ENCODE measurements at regions not wholly inside any gene's neighbourhood (a gene's known extent, or its start where the extent isn't known, plus 50 kb on each side); places are given as distances from the start of the nearest gene placed in this dataset.

- H3K27ac ChIP-seq (ENCODE audit: low read depth, low read length, poor library complexity, severe bottlenecking) = no peak overlapping the region
- no peaks in the 10 kb centered on the region for H3K9me3 ChIP-seq (ENCODE audit: low read depth, low read length, poor library complexity, severe bottlenecking)
- ChIA-PET POLR2A (ENCODE audit: low non-redundant PET) (no interaction called here), CTCF (no interaction called here)
- no peaks in the 10 kb centered on the region for H3K4me1 ChIP-seq (ENCODE audit: insufficient read depth, low read length, poor library complexity, severe bottlenecking)
- BruUV-seq (replicated peaks) = no TSS peak
- no peaks in the 10 kb centered on the region for H3K36me3 ChIP-seq (ENCODE audit: insufficient read depth, low read length, poor library complexity, severe bottlenecking)
- H3K4me3 ChIP-seq (ENCODE audit: low read depth, low read length, poor library complexity, severe bottlenecking) = no peak overlapping the region
- DNase-seq (ENCODE audit: low spot score) = no peak
- H3K27me3 ChIP-seq (replicated peaks; ENCODE audit: insufficient read depth, low read depth, low read length, poor library complexity) = peaks cover 34% of the 10 kb centered on the region
- intact Hi-C loops (cut with micrococcal nuclease; ENCODE audit: unreplicated experiment) = no loop called here
- TF ChIP-seq CTCF (conservative IDR thresholded peaks at IDR 0.05; ENCODE audit: low read depth, low read length) = no peak
- no peak for TF ChIP-seq EZH2 (IDR thresholded peaks at IDR 0.05; ENCODE audit: borderline replicate concordance, low read depth, low read length, poor library complexity, severe bottlenecking)
Observed at GRCh38 chr2:120590841-120591240, 144.8 kb upstream of the GLI2 start.

DNA sequence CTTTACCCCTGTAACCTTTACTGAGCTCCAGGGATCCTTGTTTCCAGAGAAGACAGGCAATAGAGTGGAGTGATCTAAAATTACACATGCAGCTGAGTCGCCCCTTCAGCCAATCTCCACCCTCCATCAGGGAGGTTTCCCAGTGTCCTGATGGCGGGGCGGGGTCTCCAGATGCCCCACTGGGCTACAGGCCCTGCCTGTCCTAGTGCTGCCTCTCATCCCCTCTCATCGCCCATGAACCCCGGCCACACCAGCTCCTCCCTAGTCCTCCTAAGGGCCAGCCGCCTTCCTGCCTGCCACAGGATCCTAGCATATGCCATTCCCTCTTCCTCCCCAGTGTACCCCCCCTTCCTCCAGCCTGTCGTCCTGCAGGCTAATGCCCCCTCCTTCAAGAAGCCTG is 144.1 kb upstream of the GLI2 start:
- H3K36me3 ChIP-seq (ENCODE audit: insufficient read depth, low read length, poor library complexity, severe bottlenecking) = no peaks in the 10 kb centered on the region
- intact Hi-C loops (cut with micrococcal nuclease; ENCODE audit: unreplicated experiment) = no loop called here
- CTCF ChIA-PET = no interaction called here
- H3K4me1 ChIP-seq (ENCODE audit: insufficient read depth, low read length, poor library complexity, severe bottlenecking) = no peaks in the 10 kb centered on the region
- H3K27me3 ChIP-seq (replicated peaks; ENCODE audit: insufficient read depth, low read depth, low read length, poor library complexity) = peaks cover 29% of the 10 kb centered on the region
- TF ChIP-seq CTCF (conservative IDR thresholded peaks at IDR 0.05; ENCODE audit: low read depth, low read length) (no peak), EZH2 (IDR thresholded peaks at IDR 0.05; ENCODE audit: borderline replicate concordance, low read depth, low read length, poor library complexity, severe bottlenecking) (no peak)
- H3K9me3 ChIP-seq (ENCODE audit: low read depth, low read length, poor library complexity, severe bottlenecking) = no peaks in the 10 kb centered on the region
- BruUV-seq (replicated peaks) = no TSS peak
- H3K4me3 ChIP-seq (ENCODE audit: low read depth, low read length, poor library complexity, severe bottlenecking) = no peak overlapping the region
- POLR2A ChIA-PET (ENCODE audit: low non-redundant PET) = no interaction called here
- DNase-seq (ENCODE audit: low spot score) = no peak
- no peak overlapping the region for H3K27ac ChIP-seq (ENCODE audit: low read depth, low read length, poor library complexity, severe bottlenecking)

DNA sequence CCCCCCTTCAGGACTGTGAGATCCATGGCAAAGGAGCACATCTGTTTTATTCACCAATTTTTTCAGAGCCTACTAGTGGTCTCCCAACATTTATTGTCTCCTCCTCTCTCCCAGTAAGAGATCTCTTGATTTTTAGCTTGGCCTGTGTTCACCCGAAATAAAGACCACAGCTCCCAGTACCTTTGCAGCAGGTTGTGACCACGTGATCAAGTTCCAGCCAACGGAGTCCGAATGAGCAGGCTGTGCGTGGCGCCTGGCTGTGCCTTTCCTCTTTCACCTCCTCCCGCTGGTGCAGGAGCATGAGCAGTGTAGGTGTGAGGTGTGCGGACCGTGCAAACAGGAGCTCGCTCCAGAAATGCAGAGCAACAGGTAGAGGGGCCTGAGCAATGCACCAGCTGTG is 143.6 kb upstream of the GLI2 start:
- POLR2A ChIA-PET (ENCODE audit: low non-redundant PET) = no interaction called here
- BruUV-seq (replicated peaks) = no TSS peak
- no peak for TF ChIP-seq EZH2 (IDR thresholded peaks at IDR 0.05; ENCODE audit: borderline replicate concordance, low read depth, low read length, poor library complexity, severe bottlenecking)
- no peak for TF ChIP-seq CTCF (conservative IDR thresholded peaks at IDR 0.05; ENCODE audit: low read depth, low read length)
- Histone ChIP-seq H3K36me3 (ENCODE audit: insufficient read depth, low read length, poor library complexity, severe bottlenecking) (no peaks in the 10 kb centered on the region), H3K27ac (ENCODE audit: low read depth, low read length, poor library complexity, severe bottlenecking) (no peak overlapping the region), H3K27me3 (replicated peaks; ENCODE audit: insufficient read depth, low read depth, low read length, poor library complexity) (peaks cover 24% of the 10 kb centered on the region), H3K9me3 (ENCODE audit: low read depth, low read length, poor library complexity, severe bottlenecking) (no peaks in the 10 kb centered on the region), H3K4me3 (ENCODE audit: low read depth, low read length, poor library complexity, severe bottlenecking) (no peak overlapping the region), H3K4me1 (ENCODE audit: insufficient read depth, low read length, poor library complexity, severe bottlenecking) (no peaks in the 10 kb centered on the region)
- no peak for DNase-seq (ENCODE audit: low spot score)
- CTCF ChIA-PET = no interaction called here
- intact Hi-C loops (cut with micrococcal nuclease; ENCODE audit: unreplicated experiment) = no loop called here
